CMK (cell line): ENCODE measurements at regions not wholly inside any gene's neighbourhood (a gene's known extent, or its start where the extent isn't known, plus 50 kb on each side); places are given as distances from the start of the nearest gene placed in this dataset.

Source experiments
- DNase-seq: peaks from one replicate; pipeline ENCODE4 v3.0.0-alpha.2; 2010; ENCODE audit warnings: low read depth

- no peak for DNase-seq
These were observed 100.9 kb upstream of the ROPN1 start for GRCh38 chr3:124092811-124093210.

GRCh38 chr3:124094496-124094895, 102.6 kb upstream of the ROPN1 start:
- no peak for DNase-seq

DNA sequence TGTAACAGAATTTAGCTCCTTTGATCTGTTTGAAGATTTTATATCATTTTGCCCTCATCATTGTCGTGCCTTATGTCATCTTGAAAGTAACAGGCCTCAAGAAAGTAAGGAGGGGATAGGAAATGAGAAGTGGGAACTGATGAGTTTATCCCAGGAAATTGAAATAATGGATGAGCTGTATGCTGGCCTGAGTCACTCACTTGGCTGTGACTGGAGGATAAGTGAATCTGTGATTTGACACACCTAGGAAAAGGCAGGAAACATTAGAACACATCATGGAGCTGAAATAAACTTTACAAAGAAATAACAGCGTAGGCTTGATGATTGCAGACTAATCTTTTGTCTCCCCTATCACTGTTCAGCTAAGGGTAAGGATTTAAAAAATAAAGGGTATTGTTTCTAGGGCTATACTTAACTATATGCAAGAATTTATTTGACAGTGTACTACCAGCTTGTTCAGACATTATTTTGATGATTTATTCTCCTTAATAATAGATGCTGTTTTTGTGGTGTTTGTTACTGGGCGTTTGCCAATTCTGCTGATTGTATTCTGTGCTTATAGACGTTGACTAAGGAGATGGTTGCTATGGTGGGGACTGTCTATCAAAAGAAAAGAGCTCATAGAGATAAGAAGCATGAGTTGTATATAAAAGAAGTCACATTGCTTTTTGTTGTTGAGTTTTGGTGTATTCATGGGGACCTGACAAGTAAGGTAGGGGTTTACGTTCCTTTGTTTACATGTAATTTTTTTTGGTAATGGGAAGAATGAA, 105.6 kb upstream of the ROPN1 start:
- DNase-seq: no peak

- no peak for DNase-seq
These were observed 109.7 kb upstream of the ROPN1 start for GRCh38 chr3:124101643-124102042.

- no peak for DNase-seq
These were observed 115.4 kb upstream of the ROPN1 start for GRCh38 chr3:124107104-124107890.

- no peak for DNase-seq
These were observed 116.5 kb upstream of the ROPN1 start for GRCh38 chr3:124108446-124108845.

- no peak for DNase-seq
These were observed 121.6 kb upstream of the ROPN1 start for GRCh38 chr3:124113485-124113884.

DNA sequence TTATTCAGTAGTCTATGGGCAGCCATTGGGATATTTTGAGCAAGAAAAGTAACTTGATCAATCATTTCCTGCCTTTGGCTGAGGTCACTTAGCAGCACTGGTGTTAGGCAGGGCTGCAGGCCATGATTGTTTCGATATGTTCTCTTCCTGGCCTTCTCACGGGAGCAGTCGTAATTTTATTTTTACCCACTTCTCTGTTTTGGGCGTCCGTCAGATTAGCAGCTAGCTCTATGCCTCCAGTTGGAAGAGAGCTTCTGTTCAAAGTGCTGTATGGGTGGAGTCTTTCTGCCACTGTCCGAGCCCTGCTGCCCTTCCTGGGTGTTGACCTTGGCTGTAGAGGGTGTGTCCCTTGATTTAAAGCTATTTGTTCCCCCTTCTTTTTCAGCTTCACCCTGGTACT, 123.4 kb upstream of the ROPN1 start:
- no peak for DNase-seq

DNA sequence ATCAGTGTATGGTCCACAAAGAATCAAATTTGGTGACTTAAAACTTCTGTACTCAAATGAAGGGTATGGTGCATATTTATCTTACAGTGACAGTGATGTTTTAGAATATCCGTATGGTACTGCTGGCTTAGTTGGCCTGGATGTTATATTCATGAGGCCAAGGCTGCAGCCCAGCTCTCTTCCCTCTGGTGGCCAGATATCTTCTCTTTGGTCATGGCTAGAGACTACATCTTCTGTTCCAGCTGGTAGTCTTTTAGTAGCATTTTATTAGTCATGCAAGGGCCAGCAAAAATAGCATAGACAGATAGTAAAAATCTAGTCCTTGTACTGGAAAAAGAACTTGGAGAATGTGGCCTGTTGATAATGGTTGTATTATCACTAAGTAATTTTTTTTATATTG, 124.0 kb upstream of the ROPN1 start:
- no peak for DNase-seq

- DNase-seq: no peak
These were observed 125.0 kb upstream of the ROPN1 start for GRCh38 chr3:124116906-124117305.

- no peak for DNase-seq
These were observed 125.6 kb upstream of the ROPN1 start for GRCh38 chr3:124117486-124117885.

DNA sequence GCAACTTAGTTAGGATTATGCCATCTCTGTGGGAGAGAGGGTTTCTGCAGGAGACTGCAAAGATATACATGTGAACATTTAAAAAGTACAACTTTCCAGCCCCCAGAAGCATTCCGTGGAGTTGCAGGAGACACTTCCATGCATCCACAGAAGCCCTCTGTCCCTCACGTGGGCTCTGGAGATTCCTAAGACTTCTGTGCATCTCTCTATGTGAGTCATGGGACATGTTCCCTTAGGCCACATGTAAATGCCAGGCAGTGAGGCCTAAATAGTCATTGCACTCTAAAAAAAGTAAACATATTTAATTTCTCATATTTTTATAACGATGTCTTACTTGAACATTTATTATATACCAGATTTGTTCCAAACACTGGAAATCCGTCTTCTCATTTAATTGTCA, 126.5 kb upstream of the ROPN1 start:
- no peak for DNase-seq

- no peak for DNase-seq
These were observed 127.3 kb upstream of the ROPN1 start for GRCh38 chr3:124119056-124119716.

- no peak for DNase-seq
These were observed 129.7 kb upstream of the ROPN1 start for GRCh38 chr3:124121379-124122312.

DNA sequence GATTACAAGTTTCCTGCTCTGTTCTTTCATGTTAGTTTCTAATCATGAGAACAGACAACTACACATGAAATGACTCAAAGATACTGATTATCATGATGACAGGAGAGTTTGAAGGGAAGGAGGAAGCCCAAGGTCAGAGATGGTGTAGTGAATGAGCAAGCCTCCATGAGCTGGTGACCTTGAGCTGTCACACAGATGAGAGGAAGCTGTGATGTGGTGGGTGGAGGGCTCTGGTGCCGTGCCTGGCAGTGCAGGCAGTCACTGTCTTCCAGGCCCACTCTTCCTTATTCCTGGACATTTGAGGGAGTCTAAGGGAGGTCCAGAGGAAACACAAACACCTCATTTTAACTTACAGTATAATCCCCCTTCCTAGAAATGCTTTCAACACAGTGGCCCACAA, 133.4 kb upstream of the ROPN1 start:
- DNase-seq: no peak

DNA sequence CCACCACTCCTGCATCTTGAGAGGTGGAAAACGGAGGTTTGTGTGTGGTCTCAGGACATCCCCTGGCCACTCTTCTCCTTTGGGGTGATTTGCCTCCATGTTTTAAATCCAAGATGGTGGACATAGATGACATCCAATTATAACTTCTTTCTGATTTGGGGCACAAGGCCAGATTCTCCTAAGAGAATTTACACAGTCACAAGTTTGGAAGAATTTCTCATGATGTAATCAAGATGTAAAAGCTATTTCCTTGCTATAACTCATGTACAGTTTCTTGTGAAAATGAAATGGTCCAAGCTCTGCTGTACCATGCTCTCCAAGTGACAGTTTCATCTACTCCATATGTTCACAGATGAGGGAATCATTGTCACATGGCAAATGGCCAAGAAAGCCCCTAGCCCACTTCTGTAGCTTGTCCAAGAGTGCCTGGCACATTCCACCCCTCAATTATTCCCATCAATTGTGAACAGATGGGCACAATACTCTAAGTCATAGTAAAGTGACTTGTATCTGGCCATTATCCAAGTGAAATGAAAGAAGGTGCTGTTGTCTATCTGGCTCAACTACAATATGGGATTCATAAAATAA, 134.6 kb upstream of the ROPN1 start:
- DNase-seq: no peak

GRCh38 chr3:124131158-124131557, 139.2 kb upstream of the ROPN1 start:
- no peak for DNase-seq

GRCh38 chr3:124131580-124131979, 139.7 kb upstream of the ROPN1 start:
- DNase-seq: no peak

- DNase-seq: no peak
These were observed 140.9 kb upstream of the ROPN1 start for GRCh38 chr3:124132813-124133212.

- no peak for DNase-seq
These were observed 141.5 kb upstream of the ROPN1 start for GRCh38 chr3:124133366-124133940.

GRCh38 chr3:124137216-124137615, 145.3 kb upstream of the ROPN1 start:
- no peak for DNase-seq
